ENCODE measurements at regions not wholly inside any gene's neighbourhood (a gene's known extent, or its start where the extent isn't known, plus 50 kb on each side); places are given as distances from the start of the nearest gene placed in this dataset.

DNA sequence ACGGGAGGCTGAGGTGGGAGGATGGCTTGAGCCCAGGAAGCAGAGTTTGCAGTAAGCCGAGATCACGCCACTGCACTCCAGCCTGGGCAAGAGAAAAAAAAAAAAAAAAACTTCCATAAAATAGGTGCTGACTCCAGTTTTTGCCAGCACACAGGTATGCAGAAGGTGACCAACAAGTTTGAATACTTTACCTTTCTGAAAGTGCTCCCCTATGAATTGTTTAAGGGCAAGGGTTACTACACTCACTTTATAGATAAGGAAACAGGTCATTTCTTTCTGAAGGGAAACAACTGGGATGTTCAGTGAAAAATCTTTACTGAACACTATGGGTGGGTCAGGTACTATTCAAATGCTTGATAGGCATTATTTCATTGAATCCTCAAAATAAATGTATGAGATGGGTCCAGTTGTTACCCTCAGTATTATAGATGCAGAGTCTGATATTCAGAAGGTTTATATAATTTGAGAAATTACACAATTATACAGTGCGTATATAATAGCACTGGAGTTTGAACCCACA, 538.5 kb downstream of the INSC start:
- Histone ChIP-seq H3K9ac (no peak overlapping the region), H3K4me1 (peaks cover 8 to 13% (median 9%) of the 10 kb centered on the region in 10 experiments), H3K4me2 (no peak overlapping the region), H3K27ac (no peak overlapping the region), H3K36me3 (no peaks in the 10 kb centered on the region), H3K4me3 (no peak overlapping the region), H3K27me3 (peaks cover 16 to 24% (median 20%) of the 10 kb centered on the region in 11 experiments), H4K20me1 (no peaks in the 10 kb centered on the region), H3K9me3 (replicated peaks in 1 of 11) (no peaks in the 10 kb centered on the region)
- no peak for TF ChIP-seq Cebpa-rat (IDR thresholded peaks at IDR 0.05)

GRCh38 chr11:15654451-15654850, 539.7 kb downstream of the INSC start:
- Histone ChIP-seq H3K4me1 (peaks cover 8 to 15% (median 9%) of the 10 kb centered on the region in 10 experiments), H3K4me2 (no peak overlapping the region), H3K27me3 (peaks cover 16 to 24% (median 20%) of the 10 kb centered on the region in 11 experiments), H3K9ac (no peak overlapping the region), H4K20me1 (no peaks in the 10 kb centered on the region), H3K27ac (no peak overlapping the region), H3K36me3 (no peaks in the 10 kb centered on the region), H3K9me3 (replicated peaks in 1 of 11) (no peaks in the 10 kb centered on the region), H3K4me3 (no peak overlapping the region)
- TF ChIP-seq Cebpa-rat (IDR thresholded peaks at IDR 0.05), result no peak

DNA sequence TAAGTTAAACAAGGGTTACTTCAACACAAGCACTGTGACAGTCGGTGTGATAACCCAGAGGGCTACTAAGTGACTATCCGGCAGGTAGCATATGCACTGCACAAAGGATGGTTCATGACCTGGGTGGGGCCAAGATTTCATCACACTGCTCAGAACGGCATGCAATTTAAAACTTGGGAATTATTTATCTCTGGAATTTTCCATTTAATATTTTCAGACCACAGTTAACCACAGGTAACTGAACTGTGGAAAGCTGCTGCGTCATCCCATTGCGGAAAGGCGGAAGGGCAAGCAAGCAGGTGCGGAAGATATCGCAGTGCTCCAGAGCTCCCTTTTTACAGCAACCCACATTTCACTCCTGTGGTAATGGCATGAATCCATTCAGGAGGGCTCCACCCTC, 540.8 kb downstream of the INSC start:
- no peaks in the 10 kb centered on the region for H4K20me1 ChIP-seq
- H3K9ac ChIP-seq, result no peak overlapping the region
- H3K4me1 ChIP-seq, result peaks cover 4 to 10% (median 5%) of the 10 kb centered on the region in 10 experiments
- no peak overlapping the region for H3K27ac ChIP-seq
- no peaks in the 10 kb centered on the region for H3K9me3 ChIP-seq (replicated peaks in 1 of 11)
- no peak for TF ChIP-seq Cebpa-rat (IDR thresholded peaks at IDR 0.05)
- H3K27me3 ChIP-seq, result peaks cover 14 to 20% (median 16%) of the 10 kb centered on the region in 11 experiments
- no peak overlapping the region for H3K4me2 ChIP-seq
- H3K4me3 ChIP-seq, result no peak overlapping the region
- no peaks in the 10 kb centered on the region for H3K36me3 ChIP-seq

- Histone ChIP-seq H3K36me3 (no peaks in the 10 kb centered on the region), H3K9ac (no peak overlapping the region), H3K4me2 (no peak overlapping the region), H3K4me1 (peaks cover 0 to 11% (median 3%) of the 10 kb centered on the region in 10 experiments; a peak in 5 of 20 replicates), H4K20me1 (no peaks in the 10 kb centered on the region), H3K9me3 (replicated peaks in 1 of 11) (no peaks in the 10 kb centered on the region), H3K27ac (no peak overlapping the region), H3K4me3 (no peak overlapping the region), H3K27me3 (peaks cover 0 to 2% (median 0%) of the 10 kb centered on the region in 11 experiments; a peak in 4 of 22 replicates)
- TF ChIP-seq Cebpa-rat (IDR thresholded peaks at IDR 0.05), result no peak
Measured at GRCh38 chr11:15657264-15657663, 542.5 kb downstream of the INSC start.

- no peaks in the 10 kb centered on the region for H3K9me3 ChIP-seq (replicated peaks in 1 of 11)
- TF ChIP-seq Cebpa-rat (IDR thresholded peaks at IDR 0.05), result no peak
- peaks cover 0 to 19% (median 10%) of the 10 kb centered on the region in 10 experiments; a peak in 9 of 20 replicates for H3K4me1 ChIP-seq
- H3K27me3 ChIP-seq, result no peaks in the 10 kb centered on the region
- no peak overlapping the region for H3K4me3 ChIP-seq
- no peak overlapping the region for H3K27ac ChIP-seq
- no peak overlapping the region for H3K9ac ChIP-seq
- H4K20me1 ChIP-seq, result no peaks in the 10 kb centered on the region
- 0 out of 22 replicates have a peak overlapping the region, but pooled peaks of 1 of the 11 experiments have one; percentile 4 for H3K4me2 ChIP-seq
- H3K36me3 ChIP-seq, result no peaks in the 10 kb centered on the region
Measured at GRCh38 chr11:15660496-15660895, 545.8 kb downstream of the INSC start.

- Histone ChIP-seq H3K4me2 (no peak overlapping the region), H3K27ac (no peak overlapping the region), H3K9me3 (replicated peaks in 1 of 11) (no peaks in the 10 kb centered on the region), H3K4me3 (no peak overlapping the region), H3K27me3 (no peaks in the 10 kb centered on the region), H4K20me1 (no peaks in the 10 kb centered on the region), H3K36me3 (no peaks in the 10 kb centered on the region), H3K9ac (no peak overlapping the region), H3K4me1 (peaks cover 0 to 19% (median 10%) of the 10 kb centered on the region in 10 experiments; a peak in 9 of 20 replicates)
- no peak for TF ChIP-seq Cebpa-rat (IDR thresholded peaks at IDR 0.05)
Measured at GRCh38 chr11:15662285-15662684, 547.6 kb downstream of the INSC start.

DNA sequence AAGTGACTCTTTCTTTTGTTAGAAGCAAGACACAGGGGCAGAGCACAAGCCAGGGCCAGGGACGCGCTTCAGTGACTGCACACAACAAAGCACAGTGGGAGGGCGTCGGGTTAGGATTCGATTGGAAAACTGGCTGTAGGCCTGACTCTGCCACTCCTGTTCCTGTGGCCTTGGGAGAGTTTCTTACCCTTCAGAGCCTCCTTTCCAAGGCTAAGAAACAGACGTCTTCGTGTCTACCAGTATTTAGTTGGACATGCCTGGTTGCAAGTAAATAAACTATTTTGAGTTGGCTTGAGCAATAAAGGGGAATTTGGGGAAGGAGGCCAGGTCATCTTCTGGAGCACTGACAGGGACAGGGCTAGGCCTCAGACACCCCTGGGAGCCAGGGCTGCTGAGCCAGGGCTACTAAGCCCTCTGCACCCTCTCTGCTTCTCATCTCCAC, 549.1 kb downstream of the INSC start:
- no peaks in the 10 kb centered on the region for H3K36me3 ChIP-seq
- no peak overlapping the region for H3K4me3 ChIP-seq
- no peaks in the 10 kb centered on the region for H3K9me3 ChIP-seq (replicated peaks in 1 of 11)
- H3K27me3 ChIP-seq, result no peaks in the 10 kb centered on the region
- no peak overlapping the region for H3K27ac ChIP-seq
- peaks cover 0 to 14% (median 8%) of the 10 kb centered on the region in 10 experiments; a peak in 9 of 20 replicates for H3K4me1 ChIP-seq
- H3K4me2 ChIP-seq, result peak overlapping the region in 5 of 11 experiments; percentile 1 to 45 (median 15); a peak in 7 of 22 replicates
- H4K20me1 ChIP-seq, result no peaks in the 10 kb centered on the region
- no peak overlapping the region for H3K9ac ChIP-seq
- TF ChIP-seq Cebpa-rat (IDR thresholded peaks at IDR 0.05), result no peak

GRCh38 chr11:15665368-15665871, 550.7 kb downstream of the INSC start:
- no peak overlapping the region for H3K4me2 ChIP-seq
- no peaks in the 10 kb centered on the region for H3K27me3 ChIP-seq
- H3K36me3 ChIP-seq, result no peaks in the 10 kb centered on the region
- H3K9ac ChIP-seq, result no peak overlapping the region
- H3K27ac ChIP-seq, result no peak overlapping the region
- H3K4me3 ChIP-seq, result no peak overlapping the region
- H4K20me1 ChIP-seq, result no peaks in the 10 kb centered on the region
- H3K9me3 ChIP-seq (replicated peaks in 1 of 11), result no peaks in the 10 kb centered on the region
- TF ChIP-seq Cebpa-rat (IDR thresholded peaks at IDR 0.05), result no peak
- H3K4me1 ChIP-seq, result peaks cover 0 to 14% (median 8%) of the 10 kb centered on the region in 10 experiments; a peak in 9 of 20 replicates

DNA sequence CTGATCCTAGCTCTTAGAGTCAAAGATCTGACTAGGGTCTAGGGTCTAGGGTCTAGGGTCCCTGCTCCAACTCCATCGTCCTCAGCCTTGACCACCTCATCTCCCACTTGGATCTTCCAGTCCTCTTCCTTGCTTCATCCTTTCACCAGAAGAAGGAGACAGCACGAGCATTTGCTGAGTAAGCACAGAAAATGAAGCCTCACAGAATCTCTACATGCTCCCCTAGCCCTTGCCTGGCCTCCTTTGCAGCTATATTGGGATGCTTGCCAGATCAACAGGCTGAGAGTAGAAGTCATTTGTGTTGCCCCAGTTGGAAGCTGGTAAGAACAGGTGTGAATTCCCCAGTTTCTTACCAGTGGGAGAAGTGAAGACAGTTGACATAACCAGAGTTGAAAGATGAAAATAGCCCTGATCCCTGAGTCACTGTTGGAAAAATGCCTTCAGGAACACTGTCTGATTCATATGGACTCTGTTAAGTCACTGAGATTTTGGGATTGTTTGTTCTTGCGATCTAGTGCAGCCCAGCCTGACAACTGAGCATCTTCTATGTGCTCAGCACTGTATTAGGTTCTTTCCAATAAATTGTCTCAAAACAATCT, 552.5 kb downstream of the INSC start:
- TF ChIP-seq Cebpa-rat (IDR thresholded peaks at IDR 0.05), result no peak
- no peaks in the 10 kb centered on the region for H4K20me1 ChIP-seq
- peaks cover 0 to 9% (median 3%) of the 10 kb centered on the region in 10 experiments; a peak in 7 of 20 replicates for H3K4me1 ChIP-seq
- H3K4me2 ChIP-seq, result no peak overlapping the region
- H3K27me3 ChIP-seq, result no peaks in the 10 kb centered on the region
- no peak overlapping the region for H3K9ac ChIP-seq
- no peak overlapping the region for H3K4me3 ChIP-seq
- H3K27ac ChIP-seq, result no peak overlapping the region
- no peaks in the 10 kb centered on the region for H3K9me3 ChIP-seq (replicated peaks in 1 of 11)
- H3K36me3 ChIP-seq, result no peaks in the 10 kb centered on the region

Measured in BLaER1 treated with 17β-estradiol and CSF1 and Interleukin-3, amounts not matched to agents 10 nM and 100 nM (cell line).